NB4 (cell line): ENCODE measurements at regions not wholly inside any gene's neighbourhood (a gene's known extent, or its start where the extent isn't known, plus 50 kb on each side); places are given as distances from the start of the nearest gene placed in this dataset.

ENCODE experiments used
- CTCF ChIP-seq: IDR thresholded peaks from one replicate; pipeline ENCODE4 v1.5.1; 2012; ENCODE audit warnings: low read depth, low read length
- MAX ChIP-seq: IDR thresholded peaks from 2 replicates; pipeline ENCODE4 v1.6.1; 2011; ENCODE audit warnings: low read depth, low read length
- POLR2A ChIP-seq: IDR thresholded peaks from 2 replicates; pipeline ENCODE4 v1.6.1; 2011; ENCODE audit warnings: mild to moderate bottlenecking; ENCODE audit not compliant: insufficient read length; ENCODE audit errors: extremely low read depth

- no peak for TF ChIP-seq CTCF
- TF ChIP-seq POLR2A: no peak
- TF ChIP-seq MAX: no peak
Measured at GRCh38 chr2:18724371-18725145, 135.2 kb upstream of the NT5C1B start.
